GM23248 (cell line): ENCODE measurements at regions not wholly inside any gene's neighbourhood (a gene's known extent, or its start where the extent isn't known, plus 50 kb on each side); places are given as distances from the start of the nearest gene placed in this dataset.

Source experiments
- EZH2 ChIP-seq: fragments of 200-600 bp; sonication (generic); IDR thresholded peaks from 2 replicates; pipeline ENCODE4 v1.6.1; 2018; ENCODE audit warnings: antibody characterized with exemption, mild to moderate bottlenecking; ENCODE audit not compliant: insufficient read depth, poor library complexity, severe bottlenecking
- EZH2phosphoT487 ChIP-seq: fragments of 200-600 bp; sonication (generic); IDR thresholded peaks from 2 replicates; pipeline ENCODE4 v1.6.1; 2018; ENCODE audit warnings: antibody characterized with exemption, moderate library complexity, mild to moderate bottlenecking, low read depth; ENCODE audit not compliant: insufficient read depth

DNA sequence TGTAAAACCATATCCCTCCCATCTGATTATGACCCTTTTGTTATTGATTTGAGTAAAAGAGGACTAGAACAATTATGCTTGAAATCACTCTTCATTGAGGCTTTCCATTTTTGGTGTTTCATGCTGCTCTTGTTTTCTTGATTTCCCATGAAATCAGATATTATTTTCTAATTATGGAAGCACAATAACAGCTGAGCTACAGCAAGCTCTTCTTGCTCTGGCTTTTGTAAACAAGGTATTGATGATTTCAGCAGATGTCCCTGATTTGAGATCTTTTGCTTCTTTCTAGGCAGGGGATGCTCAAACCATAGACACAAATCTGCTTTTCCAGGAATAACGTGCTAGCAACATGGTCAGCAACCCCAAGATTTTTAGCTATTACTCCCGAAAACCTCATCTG, 607.8 kb downstream of the NCAM2 start:
- TF ChIP-seq EZH2 (no peak), EZH2phosphoT487 (no peak)
